GM12865 (cell line): ENCODE measurements at regions not wholly inside any gene's neighbourhood (a gene's known extent, or its start where the extent isn't known, plus 50 kb on each side); places are given as distances from the start of the nearest gene placed in this dataset.
"Not testable (repeated sequence)": the region's sequence is repeated elsewhere in the genome, so short reads cannot be mapped to it uniquely, and the experiment has no call there.

Experiments
- DNase-seq: peaks from one replicate; pipeline ENCODE4 v3.0.0; 2010; ENCODE audit warnings: low read depth
- H3K4me3 ChIP-seq: 2 replicates; pipeline ENCODE4 v1.5.1; 2011; ENCODE audit warnings: mild to moderate bottlenecking, low read depth, low read length, control low read depth
- CTCF ChIP-seq: IDR thresholded peaks from 2 replicates; pipeline ENCODE4 v1.5.1; 2011; ENCODE audit warnings: low read length, control low read depth, low read depth, inconsistent platforms; ENCODE audit not compliant: insufficient read depth; ENCODE audit errors: missing control alignments

GRCh38 chr12:75644472-75645072 is 133.2 kb upstream of the KRR1 start:
- TF ChIP-seq CTCF, result no peak
- H3K4me3 ChIP-seq, result no peak overlapping the region
- peak; percentile 8 for DNase-seq

- not testable (repeated sequence) for H3K4me3 ChIP-seq, DNase-seq
Observed at GRCh38 chr12:75643119-75643518, 131.7 kb upstream of the KRR1 start.

- TF ChIP-seq CTCF, result no peak
- H3K4me3 ChIP-seq, result no peak overlapping the region
- no peak for DNase-seq
Observed at GRCh38 chr12:75642226-75642625, 130.8 kb upstream of the KRR1 start.

- TF ChIP-seq CTCF, result no peak
- H3K4me3 ChIP-seq, result no peak overlapping the region
- DNase-seq, result peak; percentile 88
Observed at GRCh38 chr12:75641031-75641780, 129.8 kb upstream of the KRR1 start.

- DNase-seq, result no peak
- TF ChIP-seq CTCF, result no peak
- H3K4me3 ChIP-seq, result no peak overlapping the region
Observed at GRCh38 chr12:75638792-75639191, 127.4 kb upstream of the KRR1 start.

GRCh38 chr12:75636607-75637006 is 125.2 kb upstream of the KRR1 start:
- no peak overlapping the region for H3K4me3 ChIP-seq
- no peak for DNase-seq

More at GRCh38 chr12:75636607-75637006, 125.2 kb upstream of the KRR1 start:
- no peak for TF ChIP-seq CTCF
